SHP77 (cell line): ENCODE measurements at regions not wholly inside any gene's neighbourhood (a gene's known extent, or its start where the extent isn't known, plus 50 kb on each side); places are given as distances from the start of the nearest gene placed in this dataset.

Experiments
- DNase-seq, 2 experiments: peaks; one replicate each; lab custom pipeline; 2025; lab: John Stamatoyannopoulos, UW

- DNase-seq: no peak
Measured at GRCh38 chr12:25828188-25828587, 130.3 kb upstream of the RASSF8 start.

GRCh38 chr12:25829192-25829591 lies 129.3 kb upstream of the RASSF8 start:
- DNase-seq: no peak

GRCh38 chr12:25830456-25830855 lies 128.0 kb upstream of the RASSF8 start:
- no peak for DNase-seq

GRCh38 chr12:25833657-25834056 lies 124.8 kb upstream of the RASSF8 start:
- no peak for DNase-seq

GRCh38 chr12:25835385-25835784 lies 123.1 kb upstream of the RASSF8 start:
- DNase-seq: no peak

- DNase-seq: no peak
Measured at GRCh38 chr12:25838007-25838406, 120.5 kb upstream of the RASSF8 start.

GRCh38 chr12:25839470-25839869 lies 119.0 kb upstream of the RASSF8 start:
- DNase-seq: peak; percentile 25 to 30

GRCh38 chr12:25840678-25841465 lies 117.6 kb upstream of the RASSF8 start:
- DNase-seq: no peak

GRCh38 chr12:25842254-25842653 lies 116.2 kb upstream of the RASSF8 start:
- DNase-seq: no peak

GRCh38 chr12:25843976-25844375 lies 114.5 kb upstream of the RASSF8 start:
- no peak for DNase-seq

GRCh38 chr12:25845415-25845814 lies 113.1 kb upstream of the RASSF8 start:
- DNase-seq: no peak

GRCh38 chr12:25852792-25853191 lies 105.7 kb upstream of the RASSF8 start:
- no peak for DNase-seq

- no peak for DNase-seq
Measured at GRCh38 chr12:25853316-25854095, 105.0 kb upstream of the RASSF8 start.

- no peak for DNase-seq
Measured at GRCh38 chr12:25854991-25855390, 103.5 kb upstream of the RASSF8 start.

GRCh38 chr12:25855716-25856115 lies 102.8 kb upstream of the RASSF8 start:
- DNase-seq: no peak

- no peak for DNase-seq
Measured at GRCh38 chr12:25859976-25860375, 98.5 kb upstream of the RASSF8 start.

GRCh38 chr12:25861226-25861625 lies 97.3 kb upstream of the RASSF8 start:
- DNase-seq: no peak

- no peak for DNase-seq
Measured at GRCh38 chr12:25864306-25865276, 93.9 kb upstream of the RASSF8 start.

GRCh38 chr12:25866586-25867378 lies 91.7 kb upstream of the RASSF8 start:
- no peak for DNase-seq

GRCh38 chr12:25868193-25868592 lies 90.3 kb upstream of the RASSF8 start:
- DNase-seq: no peak

GRCh38 chr12:25872137-25872536 lies 86.3 kb upstream of the RASSF8 start:
- DNase-seq: no peak
